GM04503 (cell line): ENCODE measurements at regions not wholly inside any gene's neighbourhood (a gene's known extent, or its start where the extent isn't known, plus 50 kb on each side); places are given as distances from the start of the nearest gene placed in this dataset.
"Not testable (repeated sequence)": the region's sequence is repeated elsewhere in the genome, so short reads cannot be mapped to it uniquely, and the experiment has no call there.

ENCODE experiments used
- DNase-seq: peaks from one replicate; pipeline ENCODE4 v3.0.0-alpha.2; 2012; ENCODE audit warnings: low read depth

GRCh38 chr1:111063595-111063994 is 76.3 kb downstream of the DRAM2 start:
- DNase-seq: no peak

- DNase-seq: no peak
Measured at GRCh38 chr1:111062624-111063023, 77.3 kb downstream of the DRAM2 start.

- no peak for DNase-seq
Measured at GRCh38 chr1:111062081-111062480, 77.8 kb downstream of the DRAM2 start.

GRCh38 chr1:111054656-111055055 is 85.2 kb downstream of the DRAM2 start:
- no peak for DNase-seq

GRCh38 chr1:111052246-111052645 is 87.6 kb downstream of the DRAM2 start:
- peak; percentile 11 for DNase-seq

GRCh38 chr1:111048253-111048652 is 84.5 kb upstream of the LRIF1 start:
- DNase-seq: not testable (repeated sequence)

- DNase-seq: peak; percentile 31
Measured at GRCh38 chr1:111045033-111045722, 81.5 kb upstream of the LRIF1 start.

GRCh38 chr1:111032295-111032897 is 68.7 kb upstream of the LRIF1 start:
- no peak for DNase-seq

- no peak for DNase-seq
Measured at GRCh38 chr1:111030590-111030989, 66.9 kb upstream of the LRIF1 start.

GRCh38 chr1:111025109-111025508 is 61.4 kb upstream of the LRIF1 start:
- DNase-seq: no peak

- no peak for DNase-seq
Measured at GRCh38 chr1:111015222-111015621, 51.5 kb upstream of the LRIF1 start.
